Right atrium auricular region (tissue), 2 donors: ENCODE measurements at regions not wholly inside any gene's neighbourhood (a gene's known extent, or its start where the extent isn't known, plus 50 kb on each side); places are given as distances from the start of the nearest gene placed in this dataset.

Experiments used
- DNase-seq: peaks from one replicate; pipeline ENCODE4 v3.0.0-alpha.2; 2019; ENCODE audit warnings: low spot score
- H3K27ac ChIP-seq, 2 donors: fragments of 200-600 bp; sonication (generic); 1 replicate in 1 of 2; 2 replicates in 1 of 2; pipeline ENCODE4 v1.5.1; 2016 to 2019
- H3K27me3 ChIP-seq, 2 donors: fragments of 200-600 bp; sonication (generic); one replicate each; pipeline versions ENCODE4 v1.5.1 to v1.6.0; 2017 to 2019
- H3K36me3 ChIP-seq: fragments of 200-600 bp; sonication (generic); one replicate; pipeline ENCODE4 v1.5.1; 2016
- H3K4me1 ChIP-seq, 2 donors: fragments of 200-600 bp; sonication (generic); one replicate each; pipeline versions ENCODE4 v1.5.1 to v1.6.0; 2017 to 2019
- H3K4me3 ChIP-seq, 2 donors: fragments of 200-600 bp; sonication (generic); 1 replicate in 1 of 2; 2 replicates in 1 of 2; pipeline ENCODE4 v1.5.1; 2017 to 2019; ENCODE audit warnings: mild to moderate bottlenecking in 1 of 2, moderate library complexity in 1 of 2
- H3K9me3 ChIP-seq, 2 donors: fragments of 200-600 bp; sonication (generic); one replicate each; pipeline ENCODE4 v1.5.1; 2019
- TF ChIP-seq, protein P1 (sequence below), 2 donors: fragments of 200-600 bp; sonication (generic); IDR thresholded peaks; one replicate each; pipeline ENCODE4 v1.5.1; 2019; ENCODE audit warnings: antibody characterized with exemption in 2 of 2

DNA sequence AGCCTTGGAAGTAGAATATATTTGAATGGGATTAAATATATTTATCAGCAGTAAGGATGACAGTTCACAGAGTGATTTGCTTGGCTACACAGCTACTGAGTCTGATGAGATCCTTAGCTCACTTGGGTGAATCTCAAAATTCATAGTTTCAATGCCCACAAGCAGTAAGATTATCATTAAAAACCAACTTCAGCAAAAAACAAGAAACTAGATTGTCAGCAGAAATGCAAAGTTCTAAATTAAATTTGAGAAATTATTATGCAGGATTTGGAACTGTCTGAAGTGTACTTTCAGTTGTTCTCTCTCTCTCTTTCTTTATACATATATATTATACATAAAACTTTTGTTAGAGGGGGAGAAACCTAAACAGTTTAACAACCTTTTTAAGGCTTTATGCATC lies 288.8 kb upstream of the SASH1 start:
- H3K4me1 ChIP-seq: no peaks in the 10 kb centered on the region
- DNase-seq: no peak
- H3K4me3 ChIP-seq: no peak overlapping the region
- no peaks in the 10 kb centered on the region for H3K36me3 ChIP-seq
- TF ChIP-seq, protein P1, sequence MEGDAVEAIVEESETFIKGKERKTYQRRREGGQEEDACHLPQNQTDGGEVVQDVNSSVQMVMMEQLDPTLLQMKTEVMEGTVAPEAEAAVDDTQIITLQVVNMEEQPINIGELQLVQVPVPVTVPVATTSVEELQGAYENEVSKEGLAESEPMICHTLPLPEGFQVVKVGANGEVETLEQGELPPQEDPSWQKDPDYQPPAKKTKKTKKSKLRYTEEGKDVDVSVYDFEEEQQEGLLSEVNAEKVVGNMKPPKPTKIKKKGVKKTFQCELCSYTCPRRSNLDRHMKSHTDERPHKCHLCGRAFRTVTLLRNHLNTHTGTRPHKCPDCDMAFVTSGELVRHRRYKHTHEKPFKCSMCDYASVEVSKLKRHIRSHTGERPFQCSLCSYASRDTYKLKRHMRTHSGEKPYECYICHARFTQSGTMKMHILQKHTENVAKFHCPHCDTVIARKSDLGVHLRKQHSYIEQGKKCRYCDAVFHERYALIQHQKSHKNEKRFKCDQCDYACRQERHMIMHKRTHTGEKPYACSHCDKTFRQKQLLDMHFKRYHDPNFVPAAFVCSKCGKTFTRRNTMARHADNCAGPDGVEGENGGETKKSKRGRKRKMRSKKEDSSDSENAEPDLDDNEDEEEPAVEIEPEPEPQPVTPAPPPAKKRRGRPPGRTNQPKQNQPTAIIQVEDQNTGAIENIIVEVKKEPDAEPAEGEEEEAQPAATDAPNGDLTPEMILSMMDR (IDR thresholded peaks at IDR 0.05): no peak
- no peaks in the 10 kb centered on the region for H3K9me3 ChIP-seq
- H3K27ac ChIP-seq: no peak overlapping the region
- no peaks in the 10 kb centered on the region for H3K27me3 ChIP-seq

DNA sequence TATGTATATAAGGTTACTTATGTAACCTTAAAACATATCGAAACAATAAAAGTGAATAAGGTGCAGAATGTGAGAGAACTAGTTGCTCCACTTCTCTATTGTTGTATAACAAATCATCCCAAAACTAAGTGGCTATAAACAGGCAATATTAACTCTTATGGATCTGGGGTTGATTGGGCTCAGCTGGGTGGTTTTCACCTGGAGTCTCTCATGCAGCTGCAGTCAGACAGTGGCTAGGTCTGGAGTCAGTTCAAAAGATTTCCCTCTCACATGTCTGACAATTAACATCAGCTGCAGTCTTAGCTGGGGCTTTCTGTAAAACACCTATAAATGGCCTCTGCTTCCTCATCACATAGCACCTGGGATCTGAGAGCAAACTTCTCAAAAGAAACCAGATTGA lies 288.4 kb upstream of the SASH1 start:
- Histone ChIP-seq H3K27ac (no peak overlapping the region), H3K4me1 (no peaks in the 10 kb centered on the region), H3K9me3 (no peaks in the 10 kb centered on the region), H3K4me3 (no peak overlapping the region), H3K36me3 (no peaks in the 10 kb centered on the region), H3K27me3 (no peaks in the 10 kb centered on the region)
- no peak for DNase-seq
- TF ChIP-seq, protein P1 (IDR thresholded peaks at IDR 0.05): no peak

DNA sequence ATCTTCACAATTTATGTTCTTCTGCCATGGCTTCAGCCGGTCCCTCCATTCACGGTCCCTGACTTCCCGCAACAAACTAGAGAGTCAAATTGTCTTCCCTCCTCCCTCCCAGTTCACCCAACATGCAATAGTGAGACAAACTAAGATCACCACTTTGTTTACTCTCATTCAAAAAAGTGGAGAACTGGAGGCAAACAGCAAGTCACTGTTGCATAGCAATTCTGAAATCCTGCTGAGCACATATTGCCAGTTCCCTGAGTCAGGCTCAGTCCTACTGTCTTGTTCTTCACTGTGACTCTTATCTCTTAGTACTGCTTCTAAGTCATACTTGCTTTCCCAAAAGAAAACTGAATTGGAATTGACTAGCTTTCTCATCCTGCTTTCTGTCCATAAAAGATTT lies 287.2 kb upstream of the SASH1 start:
- Histone ChIP-seq H3K4me1 (no peaks in the 10 kb centered on the region), H3K4me3 (no peak overlapping the region), H3K27ac (no peak overlapping the region), H3K27me3 (no peaks in the 10 kb centered on the region), H3K9me3 (no peaks in the 10 kb centered on the region), H3K36me3 (no peaks in the 10 kb centered on the region)
- TF ChIP-seq, protein P1 (IDR thresholded peaks at IDR 0.05): no peak
- DNase-seq: no peak

DNA sequence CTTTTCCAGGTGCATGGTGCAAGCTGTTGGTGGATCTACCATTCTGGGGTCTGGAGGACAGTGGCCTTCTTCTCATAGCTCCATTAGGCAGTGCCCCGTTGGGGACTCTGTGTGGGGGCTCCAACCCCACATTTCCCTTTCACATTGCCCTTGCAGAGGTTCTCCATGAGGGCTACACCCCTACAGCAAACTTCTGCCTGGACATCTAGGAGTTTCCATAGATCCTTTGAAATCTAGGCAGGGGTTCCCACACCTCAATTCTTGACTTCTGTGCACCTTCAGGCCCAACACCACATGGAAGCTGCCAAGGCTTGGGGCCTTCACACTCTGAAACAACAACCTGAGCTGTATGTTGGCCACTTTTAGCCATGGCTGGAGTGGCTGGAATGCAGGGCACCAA lies 282.8 kb upstream of the SASH1 start:
- DNase-seq: no peak
- no peaks in the 10 kb centered on the region for H3K4me1 ChIP-seq
- TF ChIP-seq, protein P1 (IDR thresholded peaks at IDR 0.05): no peak
- no peak overlapping the region for H3K27ac ChIP-seq
- no peaks in the 10 kb centered on the region for H3K36me3 ChIP-seq
- H3K4me3 ChIP-seq: no peak overlapping the region
- H3K9me3 ChIP-seq: no peaks in the 10 kb centered on the region
- H3K27me3 ChIP-seq: no peaks in the 10 kb centered on the region

DNA sequence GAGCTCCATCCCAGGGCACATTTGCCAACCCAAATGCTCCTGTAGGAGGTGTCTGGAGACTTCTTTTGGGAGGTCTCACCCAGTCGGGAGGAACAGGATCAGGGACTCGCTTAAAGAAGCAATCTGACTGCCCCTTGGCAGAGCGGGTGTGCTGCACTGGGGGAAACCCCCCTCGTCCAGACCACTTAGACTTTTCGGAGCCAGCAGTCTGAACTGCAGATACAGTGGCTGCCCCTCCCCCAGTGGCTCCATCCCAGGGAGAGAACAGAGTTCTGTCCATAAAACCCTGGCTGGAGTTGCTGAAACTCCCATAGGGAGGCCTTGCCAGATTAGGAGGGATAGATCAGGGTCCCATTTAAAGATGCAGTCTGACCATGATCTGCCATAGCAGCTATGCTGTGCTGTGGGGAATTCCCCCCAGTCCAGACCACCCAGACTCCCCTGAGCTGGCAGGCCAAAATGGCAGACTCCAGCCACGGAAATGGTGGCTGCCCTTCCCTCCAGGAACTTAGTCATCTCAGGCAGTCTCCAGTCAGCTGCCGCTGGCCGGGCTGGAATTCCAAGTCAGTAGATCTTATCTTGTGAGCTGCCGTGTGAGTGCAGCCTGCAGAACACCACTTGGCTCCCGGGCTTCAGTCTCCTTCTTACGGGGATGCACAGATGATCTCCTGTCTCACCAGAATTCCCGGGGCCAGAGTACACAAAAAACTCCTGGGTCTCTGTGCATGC lies 278.1 kb upstream of the SASH1 start:
- H3K27ac ChIP-seq: no peak overlapping the region
- DNase-seq: no peak
- no peak overlapping the region for H3K4me3 ChIP-seq
- H3K4me1 ChIP-seq: no peaks in the 10 kb centered on the region
- no peaks in the 10 kb centered on the region for H3K36me3 ChIP-seq
- H3K27me3 ChIP-seq: no peaks in the 10 kb centered on the region
- TF ChIP-seq, protein P1 (IDR thresholded peaks at IDR 0.05): no peak
- no peaks in the 10 kb centered on the region for H3K9me3 ChIP-seq
